NK-92 treated with Interleukin-12 subunit alpha and Interleukin-12 subunit beta, amount 100 ng/mL, for 24 hours (cell line): ENCODE measurements at regions not wholly inside any gene's neighbourhood (a gene's known extent, or its start where the extent isn't known, plus 50 kb on each side); places are given as distances from the start of the nearest gene placed in this dataset.

Source experiments
- DNase-seq: peaks from one replicate; lab custom pipeline; 2025; lab: John Stamatoyannopoulos, UW

GRCh38 chrX:149274516-149275105 is 230.5 kb downstream of the IDS start:
- no peak for DNase-seq

DNA sequence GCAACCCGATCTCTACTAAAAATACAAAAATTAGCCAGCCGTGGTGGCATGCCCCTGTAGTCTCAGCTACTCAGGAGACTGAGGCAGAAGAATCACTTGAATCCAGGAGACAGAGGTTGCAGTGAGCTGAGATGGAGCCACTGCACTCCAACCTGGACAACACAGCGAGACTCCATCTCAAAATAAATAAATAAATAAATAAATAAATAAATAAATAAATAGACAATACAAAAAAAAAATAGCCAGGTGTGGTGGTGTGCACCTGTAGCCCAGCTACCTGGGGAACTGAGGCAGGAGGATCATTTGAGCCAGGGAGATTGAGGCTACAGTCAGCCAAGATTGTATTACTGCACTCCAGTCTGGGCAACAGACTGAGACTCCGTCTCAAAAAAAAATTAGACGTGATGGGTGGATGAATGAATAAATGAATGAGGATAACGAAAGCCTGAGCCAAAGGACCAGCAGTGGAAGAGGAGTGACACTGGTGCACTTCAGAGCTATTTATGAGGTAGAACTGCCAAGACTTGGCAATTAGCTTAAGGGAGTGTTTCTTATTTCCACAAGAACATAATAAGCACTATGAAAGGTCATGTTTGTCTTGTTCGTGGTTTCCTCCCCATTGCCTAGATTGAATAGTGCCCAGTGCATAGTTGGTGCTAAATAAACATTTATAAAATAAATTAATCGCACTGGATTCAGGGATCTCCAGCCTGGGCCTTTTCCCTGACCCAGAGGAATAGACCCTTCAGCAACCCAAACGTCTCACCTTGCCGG is 232.2 kb downstream of the IDS start:
- DNase-seq, result no peak

DNA sequence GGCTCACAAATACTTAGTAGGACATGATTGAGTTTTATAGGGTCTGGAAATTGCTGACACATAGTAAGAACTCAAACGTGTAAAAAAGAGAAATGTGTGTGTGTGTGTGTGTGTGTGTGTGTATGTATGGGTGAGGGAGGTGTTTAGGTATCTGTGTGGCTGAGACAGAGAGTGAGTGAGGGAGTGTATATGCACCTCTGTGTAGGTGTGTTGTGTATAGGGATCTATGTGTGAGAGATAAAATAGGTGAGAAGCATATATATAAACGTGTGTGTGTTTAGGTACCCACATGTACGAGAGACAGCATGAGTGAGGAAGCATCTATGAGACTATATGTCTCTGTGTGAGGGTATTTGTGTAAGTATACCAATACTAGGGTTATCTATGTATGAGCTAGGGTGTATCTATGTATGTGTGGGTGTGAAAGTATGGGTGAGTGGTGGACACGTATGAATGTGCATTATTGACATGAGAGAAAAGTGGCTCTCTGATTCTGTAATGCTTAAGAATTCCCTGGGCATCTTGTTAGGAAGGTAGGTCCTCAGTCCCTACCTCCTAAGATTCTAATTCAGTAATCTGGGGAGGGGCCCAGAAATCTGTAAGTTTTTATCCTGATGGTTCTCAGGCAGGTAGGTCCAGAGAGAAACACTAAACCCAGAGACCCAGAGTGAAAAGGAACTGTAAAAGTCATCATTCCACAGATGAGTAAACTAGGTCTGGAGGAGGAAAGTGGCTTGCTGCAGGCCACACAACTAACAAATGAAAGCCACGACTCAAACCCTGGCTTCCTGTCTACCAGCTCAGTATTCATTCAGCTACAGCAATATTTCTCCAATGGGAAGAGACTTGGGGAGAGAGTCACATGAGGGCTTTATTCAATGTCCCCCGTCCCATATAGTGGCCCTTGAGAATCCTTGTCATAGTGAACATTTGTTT is 237.0 kb downstream of the IDS start:
- DNase-seq, result no peak

- DNase-seq, result no peak
These were observed 243.0 kb downstream of the IDS start for GRCh38 chrX:149262086-149262485.

DNA sequence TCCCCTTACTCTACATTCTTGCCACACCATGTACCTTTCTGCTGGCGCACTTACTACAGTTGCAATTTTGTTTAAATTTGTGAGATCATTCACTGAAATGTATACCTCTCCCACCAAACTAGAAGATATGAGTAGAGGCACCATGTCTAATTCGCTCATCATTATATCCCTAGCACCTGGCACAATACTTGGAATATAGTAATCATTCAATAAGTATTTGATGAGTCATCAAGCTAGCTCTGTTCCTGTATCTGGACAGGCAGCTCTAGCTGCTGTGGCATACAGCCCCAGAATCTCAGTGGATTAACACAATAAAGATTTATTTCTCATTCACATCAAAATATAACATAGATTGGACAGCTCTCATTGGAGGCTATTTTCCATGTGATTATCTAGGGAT is 245.9 kb downstream of the IDS start:
- DNase-seq, result no peak

- no peak for DNase-seq
These were observed 249.2 kb downstream of the IDS start for GRCh38 chrX:149255860-149256259.

DNA sequence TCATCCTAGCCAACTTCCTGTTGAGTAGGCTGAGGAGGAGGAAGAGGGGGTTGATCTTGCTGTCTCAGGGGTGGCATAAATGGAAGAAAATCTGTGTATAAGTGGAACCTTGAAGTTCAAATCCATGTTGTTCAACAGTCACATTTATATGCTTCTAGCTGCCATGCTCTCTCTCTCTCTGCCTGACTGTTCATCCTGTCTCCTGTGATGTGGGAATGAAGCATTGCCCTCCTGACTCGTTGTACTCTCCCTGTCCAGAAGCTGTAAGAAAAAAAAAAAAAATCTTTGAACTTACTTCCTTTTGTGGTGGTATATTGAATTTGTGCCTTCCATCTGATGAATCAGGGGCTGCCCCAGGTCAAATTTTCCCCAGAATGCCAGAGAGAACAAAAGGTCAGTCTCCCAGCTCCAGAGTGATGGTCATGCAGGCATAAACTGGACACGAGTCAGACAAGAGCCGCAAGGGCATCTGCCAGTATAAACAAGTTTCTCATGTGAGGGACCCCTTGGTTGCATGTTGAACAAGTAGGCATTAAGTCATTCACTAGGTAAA is 257.0 kb downstream of the IDS start:
- DNase-seq, result no peak

GRCh38 chrX:149230689-149231088 is 274.4 kb downstream of the IDS start:
- DNase-seq, result no peak

DNA sequence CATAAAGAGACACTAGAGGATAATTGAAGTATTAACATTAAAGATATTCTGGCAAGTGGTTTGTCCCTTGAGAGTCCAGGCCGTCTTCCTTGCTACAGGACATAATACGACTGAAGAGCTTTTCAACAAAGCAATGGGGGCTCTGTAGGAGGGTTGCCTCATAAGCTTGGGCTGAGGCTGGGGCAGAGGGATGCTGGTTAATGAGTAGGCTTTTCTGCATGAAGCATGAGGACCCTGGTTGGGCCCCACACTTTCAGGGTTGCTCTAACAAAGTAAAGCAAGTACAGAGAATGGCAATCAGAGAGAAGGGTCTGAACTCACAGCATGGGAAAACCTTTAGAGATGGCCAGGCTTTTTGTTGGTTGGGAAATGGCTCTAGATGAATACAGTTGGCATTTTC is 281.3 kb downstream of the IDS start:
- DNase-seq, result no peak

DNA sequence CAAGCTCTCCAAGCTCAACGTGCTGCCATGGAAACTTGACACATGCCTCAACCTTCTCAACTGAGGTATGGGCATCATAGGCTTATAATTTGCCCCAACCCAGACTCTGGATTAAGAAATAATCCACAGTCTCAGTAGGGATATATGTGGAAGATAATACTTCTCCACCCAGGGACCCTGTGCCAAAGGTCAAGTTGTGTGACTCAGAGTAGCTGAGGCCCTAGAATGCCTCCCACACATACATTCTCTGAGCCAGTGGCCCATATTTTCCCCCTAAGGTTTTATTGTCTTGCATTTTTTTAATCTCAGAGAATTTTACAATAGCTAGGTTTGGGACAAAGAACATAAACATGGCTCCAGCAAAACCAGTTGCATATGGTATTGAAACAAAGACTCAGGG is 283.1 kb downstream of the IDS start:
- DNase-seq, result no peak

DNA sequence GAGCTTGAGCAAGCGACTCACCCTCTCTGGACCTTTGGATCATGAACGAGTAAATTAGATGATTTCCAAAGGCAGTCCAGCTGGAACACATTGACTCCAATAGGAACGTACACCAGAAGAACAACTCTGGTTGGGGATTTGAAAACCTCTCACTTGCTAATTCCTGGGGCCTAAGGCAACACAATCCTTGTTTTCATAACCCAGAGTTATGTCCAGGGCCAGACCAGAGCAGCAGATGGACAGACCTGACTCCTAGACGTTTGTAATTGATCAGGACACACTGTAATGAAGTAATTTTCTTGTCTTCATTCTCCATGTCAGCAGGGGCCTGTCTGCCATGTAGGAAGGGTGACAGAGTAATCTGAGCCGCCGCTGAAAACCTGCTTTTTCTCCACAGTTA is 283.9 kb downstream of the IDS start:
- no peak for DNase-seq

DNA sequence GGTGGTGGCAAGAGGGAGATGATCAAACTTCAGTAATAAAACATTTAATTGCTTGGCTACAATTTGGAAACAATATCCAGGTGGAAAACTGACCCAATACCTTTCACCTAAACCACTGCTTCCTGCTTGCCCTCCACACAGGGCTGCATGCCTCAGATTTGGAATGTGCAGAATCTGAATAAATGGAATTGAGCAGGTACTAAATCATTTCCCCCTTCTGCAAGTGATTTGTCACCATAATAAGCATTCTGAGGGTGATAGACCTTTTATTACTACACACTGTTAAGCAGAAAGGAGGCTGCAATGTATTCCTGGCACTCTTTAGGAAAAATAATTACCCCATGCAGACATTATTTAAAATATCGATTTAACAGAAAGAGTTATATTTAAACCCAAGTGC is 291.8 kb downstream of the IDS start:
- DNase-seq, result no peak

- DNase-seq, result no peak
These were observed 296.8 kb downstream of the IDS start for GRCh38 chrX:149208307-149208706.

GRCh38 chrX:149207518-149207917 is 297.6 kb downstream of the IDS start:
- no peak for DNase-seq

DNA sequence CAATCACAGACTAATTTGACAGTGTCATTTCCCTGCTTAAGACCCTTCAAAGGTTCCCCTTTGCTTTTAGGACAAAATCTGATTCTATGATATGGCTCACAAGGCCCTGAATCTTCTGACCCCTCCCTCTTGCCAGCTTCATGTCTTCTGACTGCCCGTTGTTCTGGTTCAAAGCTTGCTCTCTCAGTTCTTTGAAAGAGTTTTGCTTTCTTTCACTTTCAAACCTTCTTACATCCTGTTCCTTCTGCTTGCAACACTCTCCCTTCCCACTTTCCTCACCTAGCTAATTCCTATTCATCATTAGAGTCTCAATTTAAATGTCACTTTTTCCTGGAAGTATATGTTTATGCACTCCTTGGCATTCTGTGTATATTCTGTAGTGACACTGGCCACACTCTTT is 299.2 kb downstream of the IDS start:
- DNase-seq, result no peak

GRCh38 chrX:149205081-149205480 is 300.0 kb downstream of the IDS start:
- DNase-seq, result no peak

GRCh38 chrX:149199734-149200133 is 305.4 kb downstream of the IDS start:
- DNase-seq, result no peak

DNA sequence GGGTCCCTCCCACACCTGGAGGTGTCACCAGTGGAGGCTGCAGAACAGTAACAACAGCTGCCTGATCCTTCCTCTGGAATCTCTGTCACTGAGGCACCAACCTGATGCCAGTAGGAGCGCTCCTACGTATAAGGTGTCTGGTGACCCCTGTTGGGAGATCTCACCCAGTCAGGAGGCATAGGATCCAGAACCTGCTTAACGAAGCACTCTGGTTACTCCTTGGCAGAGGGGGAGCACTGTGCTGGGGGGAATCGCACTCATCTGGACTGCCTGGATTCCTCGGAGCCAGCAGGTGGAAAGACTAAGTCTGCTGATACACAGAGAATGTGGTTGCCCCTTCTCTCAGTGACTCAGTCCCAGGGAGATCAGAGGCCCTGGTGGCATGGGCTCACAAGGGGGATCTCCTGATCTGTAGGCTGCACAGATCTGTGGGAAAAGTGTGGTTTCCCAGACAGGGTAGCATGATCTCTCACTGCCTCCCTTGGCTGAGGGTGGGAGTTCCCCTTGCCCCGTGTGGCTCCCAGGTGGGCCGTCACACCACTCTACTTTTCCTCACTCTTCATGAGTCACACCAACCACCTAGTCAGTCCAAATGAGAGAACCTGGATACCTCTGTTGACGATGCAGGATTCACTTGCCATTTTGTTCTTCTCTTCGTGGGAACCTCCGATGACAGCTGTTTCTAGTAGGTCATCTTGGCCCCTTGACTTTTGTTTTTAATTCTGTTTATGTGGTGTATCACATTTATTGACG is 305.9 kb downstream of the IDS start:
- no peak for DNase-seq

DNA sequence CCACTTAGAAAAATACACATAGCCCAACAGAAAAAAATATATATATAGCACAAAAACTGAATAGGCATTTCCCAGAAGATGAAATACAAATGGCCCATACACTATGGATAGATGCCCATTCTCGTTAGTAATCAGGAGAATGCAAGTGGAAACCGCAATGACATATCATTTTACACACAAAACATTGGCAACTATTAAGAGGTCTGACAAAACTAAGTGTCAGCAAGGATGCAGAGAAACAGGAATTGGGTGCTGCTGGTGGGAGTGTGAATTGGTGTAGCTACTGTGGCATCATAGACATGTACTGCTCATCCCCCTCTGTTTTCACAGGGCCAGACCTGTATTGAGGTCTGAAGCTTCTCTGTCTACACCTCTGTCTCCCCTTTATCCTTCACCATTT is 320.0 kb downstream of the IDS start:
- DNase-seq, result no peak

DNA sequence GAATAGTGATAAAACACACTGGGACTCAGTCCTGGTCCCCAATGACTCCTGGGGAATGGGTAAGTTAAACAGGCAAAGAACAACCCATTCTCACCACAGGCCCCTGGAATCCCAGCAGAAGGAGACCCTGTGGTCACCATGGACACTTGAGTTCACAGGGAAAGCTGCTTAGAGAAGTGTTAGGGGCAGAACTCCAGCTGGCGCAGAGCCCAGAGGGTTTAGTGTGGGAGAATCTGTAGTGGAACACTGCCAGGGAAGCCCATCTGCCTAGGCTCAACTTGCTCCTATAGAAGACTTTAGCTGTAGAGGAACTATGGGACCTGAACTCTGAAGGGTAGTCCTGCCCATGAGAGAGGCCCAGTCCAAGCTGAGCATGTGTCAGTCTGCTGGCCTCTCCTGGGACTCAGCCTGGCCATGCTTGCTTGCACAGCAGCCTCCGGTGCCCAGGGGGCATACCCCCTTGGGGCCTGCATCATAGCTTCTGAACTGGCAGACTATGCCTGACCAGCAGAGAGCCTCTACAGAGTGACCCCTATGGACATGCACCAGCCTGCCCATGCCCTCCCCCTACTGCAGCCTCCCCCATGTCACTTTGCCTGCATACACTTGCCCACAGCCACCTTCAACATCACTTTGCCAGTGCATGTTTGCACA is 343.5 kb downstream of the IDS start:
- no peak for DNase-seq

GRCh38 chrX:149157976-149158375 is 347.1 kb downstream of the IDS start:
- DNase-seq, result no peak
